HL-60 (cell line): ENCODE measurements at regions not wholly inside any gene's neighbourhood (a gene's known extent, or its start where the extent isn't known, plus 50 kb on each side); places are given as distances from the start of the nearest gene placed in this dataset.

Experiments used
- DNase-seq, 2 experiments: peaks; one replicate each; pipeline ENCODE4 v3.0.0-alpha.2; 2010 to 2020; ENCODE audit warnings: low read depth in 1 of 2, low spot score in 1 of 2
- H3K27ac ChIP-seq: fragments of 250-450 bp; sonication (Bioruptor Pico); replicated peaks from 2 replicates; pipeline ENCODE4 v1.5.1; 2020; ENCODE audit warnings: mild to moderate bottlenecking, moderate library complexity
- H3K27me3 ChIP-seq: fragments of 250-450 bp; sonication (Bioruptor Pico); 2 replicates; pipeline ENCODE4 v1.5.1; 2021; ENCODE audit warnings: mild to moderate bottlenecking, moderate library complexity; ENCODE audit not compliant: insufficient read depth, poor library complexity, severe bottlenecking
- H3K4me3 ChIP-seq: replicated peaks from 2 replicates; pipeline ENCODE4 v1.5.1; 2011; ENCODE audit warnings: mild to moderate bottlenecking, control low read depth, low read length; ENCODE audit not compliant: insufficient read depth
- GABPA ChIP-seq: IDR thresholded peaks from 2 replicates; pipeline ENCODE4 v1.6.1; 2012; ENCODE audit warnings: low read depth
- POLR2AphosphoS5 ChIP-seq: IDR thresholded peaks from 2 replicates; pipeline ENCODE4 v1.6.1; 2012; ENCODE audit warnings: low read depth
- SPI1 ChIP-seq: IDR thresholded peaks from 2 replicates; pipeline ENCODE4 v1.6.1; 2012; ENCODE audit warnings: low read depth, mild to moderate bottlenecking, borderline replicate concordance
- TF ChIP-seq, protein P1 (sequence below): IDR thresholded peaks from one replicate; pipeline ENCODE4 v1.5.1; 2011; ENCODE audit warnings: low read length, control low read depth, inconsistent platforms; ENCODE audit not compliant: insufficient read depth
- TF ChIP-seq, protein P2 (sequence below): IDR thresholded peaks from 2 replicates; pipeline ENCODE4 v1.6.1; 2012; ENCODE audit warnings: low read depth; ENCODE audit not compliant: insufficient replicate concordance

DNA sequence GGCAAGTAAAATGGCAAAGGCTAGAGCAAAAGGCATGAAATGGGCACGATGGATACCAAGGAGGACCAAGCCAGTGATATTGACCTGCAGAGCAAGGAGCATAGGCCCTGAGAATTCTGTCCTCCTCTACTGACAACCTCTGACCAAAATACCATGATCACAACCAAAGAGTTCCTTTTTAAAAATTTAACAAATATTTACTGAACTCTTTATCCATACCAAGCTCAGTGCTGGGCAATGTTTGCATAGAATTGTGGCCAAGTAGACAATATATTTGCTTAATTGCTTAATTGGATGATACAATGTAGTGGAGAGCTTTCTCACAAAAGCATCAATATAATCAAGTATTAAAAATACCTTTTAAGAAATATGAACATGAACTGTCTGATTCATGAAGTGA lies 265.7 kb downstream of the ICOS start:
- no peak for DNase-seq
- H3K27ac ChIP-seq = no peak overlapping the region
- TF ChIP-seq SPI1 = no peak
- TF ChIP-seq, protein P1, sequence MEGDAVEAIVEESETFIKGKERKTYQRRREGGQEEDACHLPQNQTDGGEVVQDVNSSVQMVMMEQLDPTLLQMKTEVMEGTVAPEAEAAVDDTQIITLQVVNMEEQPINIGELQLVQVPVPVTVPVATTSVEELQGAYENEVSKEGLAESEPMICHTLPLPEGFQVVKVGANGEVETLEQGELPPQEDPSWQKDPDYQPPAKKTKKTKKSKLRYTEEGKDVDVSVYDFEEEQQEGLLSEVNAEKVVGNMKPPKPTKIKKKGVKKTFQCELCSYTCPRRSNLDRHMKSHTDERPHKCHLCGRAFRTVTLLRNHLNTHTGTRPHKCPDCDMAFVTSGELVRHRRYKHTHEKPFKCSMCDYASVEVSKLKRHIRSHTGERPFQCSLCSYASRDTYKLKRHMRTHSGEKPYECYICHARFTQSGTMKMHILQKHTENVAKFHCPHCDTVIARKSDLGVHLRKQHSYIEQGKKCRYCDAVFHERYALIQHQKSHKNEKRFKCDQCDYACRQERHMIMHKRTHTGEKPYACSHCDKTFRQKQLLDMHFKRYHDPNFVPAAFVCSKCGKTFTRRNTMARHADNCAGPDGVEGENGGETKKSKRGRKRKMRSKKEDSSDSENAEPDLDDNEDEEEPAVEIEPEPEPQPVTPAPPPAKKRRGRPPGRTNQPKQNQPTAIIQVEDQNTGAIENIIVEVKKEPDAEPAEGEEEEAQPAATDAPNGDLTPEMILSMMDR = no peak
- TF ChIP-seq GABPA = no peak
- no peak for TF ChIP-seq POLR2AphosphoS5
- TF ChIP-seq, protein P2, sequence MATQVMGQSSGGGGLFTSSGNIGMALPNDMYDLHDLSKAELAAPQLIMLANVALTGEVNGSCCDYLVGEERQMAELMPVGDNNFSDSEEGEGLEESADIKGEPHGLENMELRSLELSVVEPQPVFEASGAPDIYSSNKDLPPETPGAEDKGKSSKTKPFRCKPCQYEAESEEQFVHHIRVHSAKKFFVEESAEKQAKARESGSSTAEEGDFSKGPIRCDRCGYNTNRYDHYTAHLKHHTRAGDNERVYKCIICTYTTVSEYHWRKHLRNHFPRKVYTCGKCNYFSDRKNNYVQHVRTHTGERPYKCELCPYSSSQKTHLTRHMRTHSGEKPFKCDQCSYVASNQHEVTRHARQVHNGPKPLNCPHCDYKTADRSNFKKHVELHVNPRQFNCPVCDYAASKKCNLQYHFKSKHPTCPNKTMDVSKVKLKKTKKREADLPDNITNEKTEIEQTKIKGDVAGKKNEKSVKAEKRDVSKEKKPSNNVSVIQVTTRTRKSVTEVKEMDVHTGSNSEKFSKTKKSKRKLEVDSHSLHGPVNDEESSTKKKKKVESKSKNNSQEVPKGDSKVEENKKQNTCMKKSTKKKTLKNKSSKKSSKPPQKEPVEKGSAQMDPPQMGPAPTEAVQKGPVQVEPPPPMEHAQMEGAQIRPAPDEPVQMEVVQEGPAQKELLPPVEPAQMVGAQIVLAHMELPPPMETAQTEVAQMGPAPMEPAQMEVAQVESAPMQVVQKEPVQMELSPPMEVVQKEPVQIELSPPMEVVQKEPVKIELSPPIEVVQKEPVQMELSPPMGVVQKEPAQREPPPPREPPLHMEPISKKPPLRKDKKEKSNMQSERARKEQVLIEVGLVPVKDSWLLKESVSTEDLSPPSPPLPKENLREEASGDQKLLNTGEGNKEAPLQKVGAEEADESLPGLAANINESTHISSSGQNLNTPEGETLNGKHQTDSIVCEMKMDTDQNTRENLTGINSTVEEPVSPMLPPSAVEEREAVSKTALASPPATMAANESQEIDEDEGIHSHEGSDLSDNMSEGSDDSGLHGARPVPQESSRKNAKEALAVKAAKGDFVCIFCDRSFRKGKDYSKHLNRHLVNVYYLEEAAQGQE = no peak
- no peaks in the 10 kb centered on the region for H3K27me3 ChIP-seq
- no peak overlapping the region for H3K4me3 ChIP-seq

DNA sequence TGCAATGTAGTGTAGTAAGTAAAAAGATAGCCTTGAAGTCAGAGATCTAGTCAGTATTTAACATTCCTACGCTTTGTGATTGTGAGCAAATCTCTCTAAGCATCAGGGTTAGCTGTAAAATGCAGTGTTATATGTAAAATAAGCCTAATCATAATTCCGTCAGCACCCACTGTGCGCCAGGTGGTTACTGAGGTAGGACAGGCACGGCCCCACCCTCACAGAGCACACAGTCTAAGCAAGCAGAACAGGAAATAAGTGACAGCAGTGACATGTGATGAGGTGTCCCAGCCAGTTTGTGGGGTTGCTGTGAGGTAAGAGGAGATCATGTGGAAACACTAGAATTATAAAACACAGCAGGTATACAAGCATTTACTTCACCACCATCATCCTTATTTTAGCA lies 267.1 kb downstream of the ICOS start:
- no peak for DNase-seq
- no peak overlapping the region for H3K27ac ChIP-seq
- no peak for TF ChIP-seq GABPA
- TF ChIP-seq POLR2AphosphoS5 = no peak
- no peak overlapping the region for H3K4me3 ChIP-seq
- H3K27me3 ChIP-seq = no peaks in the 10 kb centered on the region

DNA sequence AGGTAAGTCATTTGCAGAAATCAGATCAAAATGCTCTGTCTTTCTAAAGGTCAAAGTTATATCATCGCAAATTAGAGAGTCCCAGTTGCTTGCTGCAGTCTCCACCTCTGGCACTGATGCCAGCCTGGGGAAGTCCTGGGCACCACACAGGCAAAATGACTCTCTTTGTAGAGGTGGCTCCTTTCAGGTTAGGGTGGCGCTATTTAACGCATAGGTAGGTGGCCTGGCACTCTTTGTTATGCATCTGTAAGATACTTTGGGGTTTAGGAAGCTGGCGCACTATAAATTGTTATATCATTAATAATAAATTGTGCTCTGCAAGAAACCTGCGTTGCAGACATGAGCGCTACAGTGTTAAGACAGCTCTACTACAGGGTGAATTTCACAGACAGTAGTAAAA lies 268.5 kb downstream of the ICOS start:
- DNase-seq = no peak
- TF ChIP-seq, protein P2 = no peak
- TF ChIP-seq SPI1 (no peak), GABPA (no peak), POLR2AphosphoS5 (no peak)
- TF ChIP-seq, protein P1 = no peak
- Histone ChIP-seq H3K27me3 (no peaks in the 10 kb centered on the region), H3K27ac (no peak overlapping the region), H3K4me3 (no peak overlapping the region)

DNA sequence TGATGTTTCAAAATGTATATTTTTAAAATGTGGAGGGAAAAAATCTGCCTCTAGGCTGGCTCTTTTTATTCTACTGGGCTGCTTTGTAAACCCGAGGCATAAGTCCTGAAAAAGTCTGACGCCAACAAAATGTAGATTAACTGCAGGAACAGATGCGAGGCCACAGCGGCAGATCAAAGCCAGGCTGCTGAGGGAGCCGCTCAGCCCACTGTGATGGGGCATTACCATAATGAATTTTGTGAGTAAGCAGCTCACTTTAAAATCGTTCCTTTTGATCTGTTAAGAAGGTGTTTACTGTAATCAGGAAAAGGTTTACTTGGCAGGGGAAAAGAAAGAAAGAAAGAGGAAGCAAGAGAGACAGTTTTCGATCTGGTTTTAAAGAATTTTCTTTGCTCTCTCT lies 269.0 kb downstream of the ICOS start:
- TF ChIP-seq SPI1 = no peak
- TF ChIP-seq POLR2AphosphoS5 = no peak
- TF ChIP-seq, protein P1 = no peak
- no peak for TF ChIP-seq GABPA
- TF ChIP-seq, protein P2 = no peak
- no peaks in the 10 kb centered on the region for H3K27me3 ChIP-seq
- H3K27ac ChIP-seq = no peak overlapping the region
- DNase-seq = no peak
- no peak overlapping the region for H3K4me3 ChIP-seq
